T-cell (primary cell): ENCODE measurements at regions not wholly inside any gene's neighbourhood (a gene's known extent, or its start where the extent isn't known, plus 50 kb on each side); places are given as distances from the start of the nearest gene placed in this dataset.
"Not testable (repeated sequence)": the region's sequence is repeated elsewhere in the genome, so short reads cannot be mapped to it uniquely, and the experiment has no call there.

Experiments
- ATAC-seq, 4 experiments: fragments of 200-7000 bp in 3 of 4; fragments of 150-1000 bp in 1 of 4; cut with Tn5 transposase; replicated peaks in 1 of 4; 1 replicate in 3 of 4; 2 replicates in 1 of 4; pipeline ENCODE4 v1.10.0; 2021; ENCODE audit warnings: moderate library complexity in 3 of 4, mild to moderate bottlenecking in 2 of 4, moderate number of reproducible peaks in 1 of 4
- CTCF ChIA-PET, 2 donors: fragments of 300-600 bp; sonication (Branson Sonifier 250); formaldehyde crosslinking; loops; one replicate each; lab custom pipeline; 2022; ENCODE audit warnings: antibody characterized with exemption in 2 of 2; lab: Charles Lee
- POLR2A ChIA-PET, 2 donors: fragments of 300-600 bp; sonication (Branson Sonifier 250); formaldehyde crosslinking; loops; one replicate each; lab custom pipeline; 2022; ENCODE audit warnings: antibody characterized with exemption in 2 of 2; lab: Charles Lee
- DNase-seq, 35 experiments: peaks; one replicate each; pipeline versions ENCODE4 v3.0.0 to v3.0.0-alpha.2; 2013 to 2023
- H3K27ac ChIP-seq: one replicate; pipeline ENCODE4 v1.5.1; 2013; ENCODE audit warnings: low read length
- H3K27me3 ChIP-seq, 2 experiments: replicated peaks in 1 of 2; 1 replicate in 1 of 2; 2 replicates in 1 of 2; pipeline versions ENCODE4 v1.6.1 to v1.7.0; 2013; ENCODE audit warnings: low read length in 1 of 2, mixed read lengths in 1 of 2; ENCODE audit not compliant: control insufficient read depth in 2 of 2, insufficient read depth in 2 of 2; ENCODE audit errors: extremely low read depth in 1 of 2
- H3K36me3 ChIP-seq, 2 donors: 1 replicate in 1 of 2; 2 replicates in 1 of 2; pipeline versions ENCODE4 v1.6.1 to v1.7.0; 2013; ENCODE audit warnings: low read length in 1 of 2; ENCODE audit not compliant: control insufficient read depth in 2 of 2, insufficient read depth in 1 of 2; ENCODE audit errors: extremely low read depth in 1 of 2
- H3K4me1 ChIP-seq, 2 experiments: 1 replicate in 1 of 2; 2 replicates in 1 of 2; pipeline versions ENCODE4 v1.6.1 to v1.7.0; 2013; ENCODE audit warnings: low read length in 2 of 2, mixed read lengths in 1 of 2; ENCODE audit not compliant: insufficient read depth in 2 of 2, control insufficient read depth in 1 of 2; ENCODE audit errors: extremely low read depth in 1 of 2
- H3K4me3 ChIP-seq, 2 donors: 1 replicate in 1 of 2; 2 replicates in 1 of 2; pipeline versions ENCODE4 v1.5.1 to v1.7.0; 2013; ENCODE audit warnings: mild to moderate bottlenecking in 2 of 2, low read length in 1 of 2, moderate library complexity in 1 of 2; ENCODE audit not compliant: control insufficient read depth in 1 of 2; ENCODE audit errors: extremely low read depth in 1 of 2
- H3K9me3 ChIP-seq: 2 replicates; pipeline ENCODE4 v1.7.0; 2013
- H3K27ac Mint-ChIP-seq, 2 donors: one replicate each; pipeline ENCODE4 v1.8.0; 2020 to 2021; ENCODE audit warnings: mild to moderate bottlenecking in 2 of 2, mixed read lengths in 2 of 2
- H3K27me3 Mint-ChIP-seq, 2 donors: one replicate each; pipeline ENCODE4 v1.8.0; 2021 to 2022; ENCODE audit warnings: mixed read lengths in 2 of 2
- H3K36me3 Mint-ChIP-seq: one replicate; pipeline ENCODE4 v1.8.0; 2021; ENCODE audit warnings: mixed read lengths
- H3K4me1 Mint-ChIP-seq, 3 donors: one replicate each; pipeline ENCODE4 v1.8.0; 2020 to 2022; ENCODE audit warnings: mixed read lengths in 3 of 3, mild to moderate bottlenecking in 1 of 3
- H3K4me3 Mint-ChIP-seq, 3 donors: one replicate each; pipeline ENCODE4 v1.8.0; 2020 to 2022; ENCODE audit warnings: mild to moderate bottlenecking in 3 of 3, mixed read lengths in 3 of 3, moderate library complexity in 3 of 3
- H3K9me3 Mint-ChIP-seq, 3 donors: one replicate each; pipeline ENCODE4 v1.8.0; 2020 to 2022; ENCODE audit warnings: mixed read lengths in 3 of 3
- WGBS: methylation state at CpG from one replicate; pipeline ENCODE4 v1.1.5; 2013; ENCODE audit warnings: missing lambda C conversion rate; ENCODE audit not compliant: insufficient coverage; 5-methylcytosine and 5-hydroxymethylcytosine counted together

GRCh38 chr6:84944926-84945325 is 180.5 kb upstream of the TBX18 start:
- no CpG with 5 or more reads among the region's 7 CpGs for WGBS
- H3K4me1 ChIP-seq, H3K36me3 Mint-ChIP-seq, H3K9me3 ChIP-seq, H3K27me3 ChIP-seq, ATAC-seq, H3K4me3 Mint-ChIP-seq, H3K27me3 Mint-ChIP-seq, POLR2A ChIA-PET, H3K27ac ChIP-seq, DNase-seq, H3K36me3 ChIP-seq, H3K4me1 Mint-ChIP-seq, H3K4me3 ChIP-seq, H3K27ac Mint-ChIP-seq: not testable (repeated sequence)
- CTCF ChIA-PET, result interaction anchor here in 1 of 2 donors (0.5 kb wide), 1 partner anchor 8 kb away, joined by 4 read pairs; no protein-coding TSS in a partner anchor
- H3K9me3 Mint-ChIP-seq, result peaks cover 8 to 23% (median 10%) of the 10 kb centered on the region in 3 donors

GRCh38 chr6:84943905-84944304 is 179.5 kb upstream of the TBX18 start:
- ChIA-PET POLR2A (no interaction called here), CTCF (no interaction called here)
- no peaks in the 10 kb centered on the region for H3K36me3 ChIP-seq
- no CpG with 5 or more reads among the region's 1 CpG for WGBS
- Mint-ChIP-seq H3K27me3 (no peaks in the 10 kb centered on the region), H3K4me1 (no peaks in the 10 kb centered on the region), H3K4me3 (no peak overlapping the region), H3K27ac (no peak overlapping the region), H3K36me3 (no peaks in the 10 kb centered on the region), H3K9me3 (peaks cover 5 to 20% (median 13%) of the 10 kb centered on the region in 3 donors)
- DNase-seq, result no peak
- H3K9me3 ChIP-seq, result no peaks in the 10 kb centered on the region
- no peak overlapping the region for H3K4me3 ChIP-seq
- no peak for ATAC-seq
- no peaks in the 10 kb centered on the region for H3K4me1 ChIP-seq
- no peak overlapping the region for H3K27ac ChIP-seq
- no peaks in the 10 kb centered on the region for H3K27me3 ChIP-seq

DNA sequence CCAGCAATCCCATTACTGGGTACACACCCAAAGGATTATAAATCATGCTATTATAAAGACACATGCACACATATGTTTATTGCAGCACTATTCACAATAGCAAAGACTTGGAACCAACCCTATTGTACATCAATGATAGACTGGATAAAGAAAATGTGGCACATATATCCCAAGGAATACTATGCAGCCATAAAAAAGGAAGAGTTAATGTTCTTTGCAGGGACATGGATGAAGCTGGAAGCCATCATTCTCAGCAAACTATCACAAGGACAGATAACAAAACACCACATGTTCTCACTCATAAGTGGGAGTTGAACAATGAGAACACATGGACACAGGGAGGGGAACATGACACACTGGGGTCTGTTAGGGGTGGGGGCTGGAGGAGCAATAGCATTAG is 177.2 kb upstream of the TBX18 start:
- not testable (repeated sequence) for H3K4me3 Mint-ChIP-seq

GRCh38 chr6:84929212-84929611 is 164.8 kb upstream of the TBX18 start:
- ChIA-PET POLR2A (no interaction called here), CTCF (no interaction called here)
- Mint-ChIP-seq H3K4me1 (no peaks in the 10 kb centered on the region), H3K9me3 (no peaks in the 10 kb centered on the region), H3K4me3 (no peak overlapping the region), H3K27ac (no peak overlapping the region), H3K27me3 (no peaks in the 10 kb centered on the region), H3K36me3 (no peaks in the 10 kb centered on the region)
- no peak overlapping the region for H3K27ac ChIP-seq
- DNase-seq (no peak), ATAC-seq (no peak)
- no peaks in the 10 kb centered on the region for H3K9me3 ChIP-seq
- no peak overlapping the region for H3K4me3 ChIP-seq
- no peaks in the 10 kb centered on the region for H3K4me1 ChIP-seq
- WGBS, result no CpG with 5 or more reads among the region's 1 CpG
- H3K36me3 ChIP-seq, result no peaks in the 10 kb centered on the region
- no peaks in the 10 kb centered on the region for H3K27me3 ChIP-seq

More for the DNA sequence above, 177.2 kb upstream of the TBX18 start:
- CTCF ChIA-PET, DNase-seq, H3K9me3 ChIP-seq, H3K36me3 Mint-ChIP-seq, H3K4me3 ChIP-seq, H3K36me3 ChIP-seq, H3K27ac Mint-ChIP-seq, H3K4me1 Mint-ChIP-seq, ATAC-seq, H3K4me1 ChIP-seq, H3K27ac ChIP-seq, H3K27me3 Mint-ChIP-seq, H3K27me3 ChIP-seq, POLR2A ChIA-PET: not testable (repeated sequence)
- peaks cover 6 to 22% (median 19%) of the 10 kb centered on the region in 3 donors for H3K9me3 Mint-ChIP-seq

DNA sequence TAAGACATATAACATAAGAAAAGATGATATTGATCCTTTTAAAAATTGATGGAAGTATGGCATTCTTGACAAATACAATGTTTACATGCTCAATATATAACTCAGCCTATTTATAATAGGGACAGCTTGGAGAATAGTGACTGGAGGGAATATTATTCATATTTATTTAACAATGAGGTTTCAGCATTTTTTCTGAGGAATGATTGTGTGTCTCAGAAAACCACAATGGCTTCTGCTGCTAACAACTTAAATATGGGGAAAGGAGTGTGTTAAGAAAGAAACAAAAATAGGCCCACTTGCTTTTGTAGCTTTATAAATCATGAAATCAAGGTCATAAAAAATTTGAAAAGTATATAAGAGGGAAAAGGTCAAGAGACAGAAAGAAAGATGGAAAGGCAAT is 163.2 kb upstream of the TBX18 start:
- Mint-ChIP-seq H3K4me3 (no peak overlapping the region), H3K9me3 (no peaks in the 10 kb centered on the region), H3K36me3 (no peaks in the 10 kb centered on the region), H3K27ac (no peak overlapping the region), H3K4me1 (no peaks in the 10 kb centered on the region), H3K27me3 (no peaks in the 10 kb centered on the region)
- Histone ChIP-seq H3K9me3 (no peaks in the 10 kb centered on the region), H3K4me1 (no peaks in the 10 kb centered on the region), H3K27ac (no peak overlapping the region), H3K4me3 (no peak overlapping the region), H3K36me3 (no peaks in the 10 kb centered on the region), H3K27me3 (no peaks in the 10 kb centered on the region)
- ChIA-PET CTCF (no interaction called here), POLR2A (no interaction called here)
- DNase-seq (no peak), ATAC-seq (no peak)

DNA sequence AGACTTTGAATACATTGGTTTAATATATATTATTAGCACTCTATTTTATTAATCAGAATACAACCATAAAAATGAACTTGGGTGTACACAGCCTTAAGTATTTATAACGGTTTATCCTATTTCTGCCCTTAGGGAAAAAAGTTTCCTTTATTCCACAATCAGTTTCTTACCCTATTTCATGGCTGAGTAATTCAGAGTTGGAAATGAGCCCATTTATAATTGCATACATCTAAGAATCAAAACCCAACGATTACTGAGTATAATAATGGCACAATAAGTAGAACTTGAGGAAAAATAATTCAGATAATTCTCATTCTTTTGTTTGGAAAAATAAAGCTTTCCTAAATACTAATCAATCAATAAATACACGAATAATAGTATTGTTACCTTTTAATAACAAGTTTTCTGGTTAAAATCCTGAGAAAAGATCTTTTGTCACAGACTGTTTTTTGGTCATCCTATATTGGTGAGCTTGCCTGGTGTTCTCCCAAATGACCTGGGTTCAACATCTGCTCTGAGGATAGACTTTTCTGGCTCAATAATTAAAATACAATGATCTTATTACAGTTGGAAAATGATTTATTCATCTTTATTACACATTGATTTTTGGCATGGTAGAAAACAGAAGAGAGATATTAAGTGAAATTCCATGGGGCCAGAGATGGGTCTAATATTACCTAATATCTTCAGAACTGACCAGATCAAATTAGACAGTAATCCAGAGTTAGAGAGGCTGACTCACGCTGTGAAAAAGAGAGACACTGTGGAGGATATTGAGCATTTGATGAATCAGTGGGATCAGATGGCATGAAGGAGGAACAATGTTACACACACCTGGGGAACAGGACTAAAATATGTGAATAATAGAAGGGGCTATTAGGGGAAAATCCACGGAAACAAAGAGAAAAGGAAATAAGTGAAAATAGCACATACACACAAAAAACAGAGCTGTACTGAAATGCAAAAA is 162.1 kb upstream of the TBX18 start:
- ATAC-seq (no peak), DNase-seq (no peak)
- Mint-ChIP-seq H3K27me3 (no peaks in the 10 kb centered on the region), H3K27ac (no peak overlapping the region), H3K9me3 (no peaks in the 10 kb centered on the region), H3K4me3 (no peak overlapping the region), H3K36me3 (no peaks in the 10 kb centered on the region), H3K4me1 (no peaks in the 10 kb centered on the region)
- Histone ChIP-seq H3K27ac (no peak overlapping the region), H3K4me3 (no peak overlapping the region), H3K27me3 (no peaks in the 10 kb centered on the region), H3K36me3 (no peaks in the 10 kb centered on the region), H3K4me1 (no peaks in the 10 kb centered on the region), H3K9me3 (no peaks in the 10 kb centered on the region)
- WGBS, result 83% methylated on average over 1 of the region's 5 CpGs
- ChIA-PET POLR2A (no interaction called here), CTCF (no interaction called here)
